HG02759 (cell line): ENCODE measurements at regions not wholly inside any gene's neighbourhood (a gene's known extent, or its start where the extent isn't known, plus 50 kb on each side); places are given as distances from the start of the nearest gene placed in this dataset.
"Not testable (repeated sequence)": the region's sequence is repeated elsewhere in the genome, so short reads cannot be mapped to it uniquely, and the experiment has no call there.

Experiments used
- ATAC-seq: cut with Tn5 transposase; IDR thresholded peaks from one replicate; pipeline ENCODE4 v1.9.1; 2021; ENCODE audit warnings: mild to moderate bottlenecking, moderate library complexity; ENCODE audit not compliant: unreplicated experiment

DNA sequence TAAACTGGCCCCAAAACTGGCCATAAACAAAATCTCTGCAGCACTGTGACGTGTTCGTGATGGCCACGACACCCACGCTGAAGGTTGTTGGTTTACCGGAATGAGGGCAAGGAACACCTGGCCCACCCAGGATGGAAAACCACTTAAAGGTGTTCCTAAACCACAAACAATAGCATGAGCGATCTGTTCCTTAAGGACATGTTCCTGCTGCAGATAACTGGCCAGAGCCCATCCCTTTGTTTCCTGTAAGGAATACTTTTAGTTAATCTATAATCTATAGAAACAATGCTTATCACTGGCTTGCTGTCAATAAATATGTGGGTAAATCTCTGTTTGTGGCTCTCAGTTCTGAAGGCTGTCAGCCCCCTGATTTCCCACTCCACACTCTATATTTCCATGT is 305.2 kb upstream of the RPS23 start:
- ATAC-seq: not testable (repeated sequence)

DNA sequence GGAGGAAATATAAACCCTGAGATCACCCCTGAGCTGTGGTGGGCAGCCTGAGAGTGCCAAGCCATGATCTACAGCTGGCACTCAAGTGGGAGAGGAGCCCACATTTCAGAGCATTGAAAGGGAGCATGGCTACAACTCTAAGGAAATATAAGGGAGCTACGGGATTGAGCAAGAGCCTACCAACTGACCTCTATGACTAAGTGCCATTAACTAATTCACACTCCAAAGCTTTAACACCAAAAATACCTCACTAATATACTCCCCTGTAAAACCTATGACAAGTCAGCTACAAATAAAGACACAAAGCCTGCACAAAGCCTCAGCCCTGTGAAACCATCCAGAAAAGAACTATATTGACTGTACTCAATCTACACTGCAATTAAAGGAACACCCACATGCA is 286.8 kb upstream of the RPS23 start:
- no peak for ATAC-seq

DNA sequence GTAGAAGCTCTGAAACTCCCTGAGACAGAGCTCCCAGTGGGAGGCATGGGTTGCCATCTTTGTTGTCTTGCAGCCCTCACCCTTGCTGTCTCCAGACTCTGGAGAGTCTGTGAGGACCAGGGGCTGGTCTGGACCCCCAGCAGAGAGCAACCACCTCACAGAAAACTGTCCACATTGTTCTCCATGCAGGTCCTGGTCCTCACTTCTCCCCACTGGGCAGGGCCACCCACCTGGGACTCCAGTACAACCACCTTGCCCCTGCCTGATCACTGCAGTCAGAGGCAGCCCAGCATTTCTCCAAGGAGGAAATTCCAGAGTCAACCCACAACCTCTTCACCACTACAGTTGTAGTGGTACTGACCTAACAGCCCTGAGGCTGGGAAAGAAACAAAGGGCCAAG is 285.6 kb upstream of the RPS23 start:
- no peak for ATAC-seq

DNA sequence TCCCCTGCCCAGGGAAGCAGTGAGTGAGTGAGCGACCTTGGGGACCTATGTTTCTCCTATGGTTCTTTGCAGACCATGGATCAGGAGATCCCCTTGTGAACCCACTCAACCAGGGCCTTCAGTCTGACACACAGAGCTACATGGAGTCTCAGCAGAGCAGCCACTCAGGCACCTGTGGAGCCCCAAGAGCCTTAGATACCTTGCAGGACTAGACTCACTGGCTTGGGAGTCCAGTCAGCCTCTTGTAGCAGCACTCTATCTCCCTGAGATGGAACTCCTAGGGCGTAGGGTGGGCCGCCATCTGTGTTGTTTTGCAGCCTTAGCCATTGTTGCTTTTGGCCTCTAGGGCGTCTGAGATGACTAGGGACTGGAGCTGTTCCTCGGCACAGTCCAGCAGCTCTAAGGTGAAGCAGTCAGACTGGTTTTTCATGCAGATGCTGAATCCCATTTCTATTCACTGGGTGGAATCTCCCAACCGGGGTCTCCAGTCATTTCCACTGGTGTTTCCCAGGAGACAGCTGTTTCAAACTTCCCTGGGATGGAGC is 284.6 kb upstream of the RPS23 start:
- no peak for ATAC-seq

DNA sequence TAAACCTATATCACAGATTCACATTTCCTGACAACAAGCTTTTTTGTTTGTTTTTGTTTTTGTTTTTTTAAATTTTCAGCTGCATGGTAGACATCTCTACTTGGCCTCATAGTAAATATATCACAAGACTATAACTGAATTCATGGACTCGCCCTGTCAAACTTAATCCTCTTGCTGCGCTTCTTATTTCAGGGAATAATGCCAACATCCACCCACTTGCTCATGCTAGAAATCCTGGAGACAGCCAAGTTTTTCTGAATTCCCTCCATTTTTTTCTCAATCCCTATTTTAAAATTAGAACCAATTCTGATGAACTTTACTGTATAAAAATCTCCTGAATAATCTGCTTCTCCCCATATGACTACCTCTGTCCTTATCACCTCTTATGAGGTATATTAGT is 283.6 kb upstream of the RPS23 start:
- no peak for ATAC-seq

DNA sequence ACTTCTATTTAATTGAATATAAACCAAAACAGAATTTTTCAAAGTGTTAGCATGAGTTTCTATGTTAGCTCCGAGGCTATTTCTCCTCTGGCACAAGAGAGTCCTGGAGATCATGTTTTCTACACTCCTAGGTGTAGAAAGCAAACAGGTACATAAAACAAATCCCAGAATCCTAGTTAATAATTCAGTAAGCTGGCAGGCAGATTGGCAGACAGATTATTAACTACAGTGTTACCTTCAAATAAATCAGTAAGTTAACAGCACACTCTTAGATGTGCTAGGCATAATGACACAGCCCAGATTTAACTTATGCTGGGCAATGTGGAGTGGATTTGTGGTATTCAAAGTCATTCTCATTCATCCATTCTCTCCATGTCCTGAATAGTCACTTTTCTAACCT is 282.8 kb upstream of the RPS23 start:
- no peak for ATAC-seq

DNA sequence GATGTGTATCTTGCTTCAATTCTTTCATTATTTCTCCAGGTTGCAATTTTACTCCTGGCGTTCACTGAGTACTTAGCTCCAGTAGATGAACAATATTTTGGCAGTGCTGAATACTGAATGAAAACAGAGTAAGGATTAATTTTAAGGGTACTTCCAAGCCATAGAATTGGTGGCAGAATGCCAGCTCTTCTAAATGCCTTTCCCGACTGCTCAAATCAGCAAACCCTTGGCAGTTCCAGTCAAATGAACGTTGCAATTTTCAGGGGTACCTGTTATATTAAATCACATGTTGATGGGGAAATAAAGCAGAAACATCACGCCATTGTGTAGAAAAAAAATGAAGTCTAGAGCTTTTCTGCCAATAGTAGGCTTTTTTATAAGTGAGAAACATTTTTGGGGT is 282.4 kb upstream of the RPS23 start:
- ATAC-seq: no peak

DNA sequence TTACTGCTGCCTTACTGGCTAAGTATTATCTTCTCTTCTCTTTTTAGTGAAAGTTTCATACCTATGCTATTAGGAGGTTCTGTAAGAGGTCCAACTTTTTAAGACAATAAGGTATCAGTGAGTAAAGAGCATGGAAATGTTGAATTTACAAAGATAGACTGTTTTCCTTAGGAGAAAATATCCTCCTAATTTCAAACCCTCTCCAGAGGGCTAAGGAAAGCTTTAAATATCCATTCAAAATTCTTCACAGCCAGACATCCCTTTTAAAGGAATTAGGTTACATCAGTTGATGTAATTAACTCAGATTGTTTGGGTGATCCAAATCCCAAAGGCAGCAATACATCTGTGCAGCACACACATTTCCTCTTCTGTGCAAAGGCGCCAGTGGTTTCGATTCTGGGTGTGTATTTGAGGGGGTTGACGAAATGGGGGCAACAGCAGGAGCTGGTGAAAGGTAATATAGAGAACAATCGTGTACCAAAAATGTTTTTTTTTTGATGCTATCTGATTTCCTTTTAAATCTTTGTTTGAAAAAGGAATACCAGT is 273.8 kb upstream of the RPS23 start:
- ATAC-seq: no peak

DNA sequence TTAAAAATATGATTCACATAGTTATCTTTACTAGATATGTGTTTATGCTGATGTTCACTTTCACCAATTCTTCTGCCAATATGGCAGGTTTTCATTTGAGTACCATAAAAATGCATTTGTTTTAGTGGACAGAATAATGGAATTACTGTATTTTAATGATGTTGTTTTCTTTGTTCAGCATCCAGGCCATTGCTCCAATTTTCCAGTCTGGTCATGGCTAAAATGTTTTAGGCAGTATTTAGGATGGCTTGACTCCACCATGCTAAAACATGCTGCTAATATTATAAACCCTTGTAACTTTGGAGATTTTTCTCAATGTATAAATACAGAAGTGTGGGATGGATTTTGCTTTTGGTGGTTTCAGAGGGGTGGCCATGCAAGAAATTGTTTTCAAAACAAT is 273.0 kb upstream of the RPS23 start:
- no peak for ATAC-seq

DNA sequence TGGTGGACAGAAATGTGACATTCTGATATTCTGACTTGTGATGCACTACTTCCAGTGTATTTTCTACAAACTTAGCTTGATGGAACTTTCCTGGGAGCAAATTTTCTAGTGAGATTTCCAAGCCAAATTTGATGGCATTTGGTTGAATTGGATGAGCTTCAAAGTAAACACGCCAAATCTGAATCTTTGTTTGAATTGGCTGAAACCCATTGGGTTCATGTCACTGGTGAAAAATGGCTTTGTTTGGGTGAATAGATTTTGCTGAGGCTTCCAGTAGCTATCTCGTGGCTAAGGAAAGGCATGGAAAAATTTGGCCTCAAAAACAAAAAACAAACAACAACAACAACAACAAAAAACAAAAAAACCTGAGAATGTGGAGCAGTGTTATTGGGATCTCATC is 271.1 kb upstream of the RPS23 start:
- no peak for ATAC-seq

DNA sequence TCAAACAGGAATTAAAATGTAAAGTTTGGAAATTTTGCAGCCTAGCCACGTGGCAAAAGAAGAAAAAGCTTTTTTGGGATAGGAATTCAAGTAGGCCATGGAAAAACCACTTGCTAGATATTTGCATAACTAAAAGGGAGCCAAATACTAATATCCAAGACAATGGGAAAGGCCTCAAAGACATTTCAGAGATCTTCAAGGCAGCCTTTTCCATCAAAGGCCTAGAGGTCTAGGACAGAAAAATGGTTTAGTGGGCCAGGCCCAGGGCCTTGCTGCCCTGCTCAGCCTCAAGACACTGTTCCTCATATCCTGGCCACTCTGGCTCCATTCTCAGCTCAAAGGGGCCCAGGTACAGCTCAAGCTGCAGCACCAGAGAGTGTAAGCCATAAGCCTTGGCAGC is 265.9 kb upstream of the RPS23 start:
- no peak for ATAC-seq

DNA sequence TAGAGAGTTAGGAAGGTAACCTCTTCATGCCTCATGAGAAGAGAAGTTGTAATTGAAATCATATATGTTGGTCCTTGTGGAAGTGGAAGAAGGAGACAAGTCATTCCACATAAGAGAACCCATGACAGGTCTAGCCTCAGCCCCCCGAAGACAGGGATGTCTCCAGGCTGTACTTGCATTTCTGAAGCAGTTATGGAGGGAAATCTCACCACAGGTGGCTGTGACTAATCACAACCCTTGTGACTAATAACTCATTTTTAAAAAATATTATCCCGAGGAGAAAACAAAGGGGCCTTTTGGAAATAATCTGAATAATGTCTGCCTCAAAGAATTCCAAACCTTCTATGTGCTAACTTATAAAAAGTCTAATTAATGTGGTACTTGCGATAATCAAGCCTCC is 262.1 kb upstream of the RPS23 start:
- ATAC-seq: no peak

DNA sequence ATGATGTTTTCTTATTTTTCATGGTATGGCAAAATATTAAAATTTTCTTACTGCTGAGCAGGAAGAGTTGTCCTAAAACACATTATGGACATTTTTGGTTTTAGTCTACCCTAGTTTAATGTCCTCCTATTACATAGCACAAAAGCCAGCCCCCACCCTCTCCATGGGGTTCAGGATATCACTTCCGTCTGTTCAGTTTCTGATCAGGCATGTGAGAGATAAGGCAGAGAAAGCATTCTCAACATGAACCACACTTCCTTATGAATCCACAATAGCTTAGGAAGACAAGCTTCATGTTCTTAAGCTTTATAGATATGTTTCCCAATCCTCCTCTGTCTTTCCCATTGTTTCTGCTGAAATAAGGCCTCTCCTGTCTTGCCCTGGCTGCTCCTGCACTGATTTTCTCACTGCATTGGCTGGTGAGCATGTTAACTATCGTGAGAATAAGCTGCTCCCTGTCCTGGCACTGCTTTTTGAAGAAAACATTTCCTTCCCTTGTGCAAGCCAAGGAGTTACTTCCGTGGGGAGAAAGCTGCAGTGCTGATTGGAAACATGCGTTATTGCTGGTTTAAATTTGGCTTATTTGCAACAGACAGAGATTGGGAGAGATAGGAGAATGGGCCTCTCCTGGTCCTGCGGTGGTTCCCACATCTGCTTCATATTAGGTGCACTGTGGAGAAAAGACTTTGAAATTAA is 260.3 kb upstream of the RPS23 start:
- no peak for ATAC-seq

DNA sequence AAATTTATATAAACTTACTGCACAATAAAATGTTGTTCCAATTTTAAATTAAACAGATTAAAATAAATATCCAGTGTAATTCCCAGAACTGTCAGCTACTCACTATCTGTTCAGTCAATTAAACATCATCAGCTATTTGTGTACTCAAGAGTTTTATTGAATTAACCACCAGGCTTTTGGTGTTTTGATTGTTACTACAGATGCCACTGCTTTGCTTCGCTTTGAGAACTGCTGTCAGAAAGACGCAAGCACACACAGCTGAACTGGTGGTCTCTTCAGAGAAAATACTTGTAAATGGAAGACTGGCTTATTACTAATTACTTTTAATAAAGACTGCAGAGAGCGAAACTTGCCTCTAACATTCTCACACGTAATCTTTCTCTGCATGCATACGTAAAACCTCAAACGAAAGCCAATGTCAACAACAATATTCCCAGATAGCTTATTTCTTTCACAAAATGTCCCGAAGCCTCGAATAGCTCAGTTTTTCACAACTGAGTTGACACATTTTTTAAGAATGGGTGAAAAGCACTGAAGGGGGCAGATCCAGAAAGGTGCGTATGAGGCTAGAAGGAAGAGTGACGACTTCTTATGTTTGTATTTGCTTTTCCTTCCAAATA is 259.6 kb upstream of the RPS23 start:
- no peak for ATAC-seq

DNA sequence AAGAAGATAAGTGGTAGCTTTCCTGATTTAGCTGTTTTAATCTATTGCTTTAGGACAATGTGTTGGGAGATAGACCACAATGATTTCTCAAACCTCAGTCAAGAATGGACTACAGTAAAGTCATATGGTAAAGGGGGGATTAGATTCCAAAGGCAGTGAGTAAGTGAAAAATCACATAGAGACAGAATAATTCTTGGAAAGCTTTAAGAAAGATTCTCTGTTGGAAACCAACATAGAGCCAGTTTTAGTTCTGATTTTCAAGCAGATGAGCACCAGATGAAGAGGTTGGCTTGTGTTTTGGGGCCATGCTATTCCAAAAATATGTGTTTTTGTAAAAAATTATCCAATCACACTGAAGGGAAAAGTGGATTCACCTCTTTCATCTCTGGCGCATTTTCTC is 256.8 kb upstream of the RPS23 start:
- ATAC-seq: no peak

DNA sequence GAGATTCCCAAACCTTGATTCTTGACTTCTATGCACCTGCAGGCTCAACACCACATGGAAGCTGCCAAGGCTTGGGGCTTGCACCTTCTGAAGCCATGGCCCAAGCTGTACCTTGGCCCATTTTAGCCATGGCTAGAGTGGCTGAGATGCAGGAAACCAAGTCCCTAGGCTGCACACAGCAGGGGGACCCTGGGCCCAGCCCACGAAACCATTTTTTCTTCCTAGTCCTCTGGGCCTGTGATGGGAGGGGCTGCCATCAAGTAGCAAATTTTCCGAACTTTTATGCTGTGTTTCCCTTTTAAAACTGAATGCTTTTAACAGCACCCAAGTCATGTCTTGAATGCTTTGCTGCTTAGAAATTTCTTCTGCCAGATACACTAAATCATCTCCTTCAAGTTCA is 253.9 kb upstream of the RPS23 start:
- ATAC-seq: not testable (repeated sequence)

DNA sequence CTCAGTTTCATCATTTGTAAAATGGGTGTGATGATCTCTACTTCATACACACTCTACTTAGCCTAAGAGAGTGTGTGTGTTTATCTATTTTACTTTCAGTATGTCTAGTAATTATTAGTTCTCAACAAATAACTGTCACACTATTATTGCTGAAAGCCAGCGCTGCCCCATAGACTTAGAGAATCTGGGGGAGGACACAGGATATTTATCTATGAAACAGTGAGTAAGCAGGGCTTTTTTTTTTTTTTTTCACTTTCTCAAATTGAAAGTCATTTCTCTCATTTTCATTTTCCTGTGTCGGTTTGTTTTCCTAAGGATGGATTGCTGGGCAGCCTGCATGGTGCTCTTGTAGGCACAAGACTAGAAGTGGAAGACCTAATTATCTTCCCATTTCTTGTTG is 248.4 kb upstream of the RPS23 start:
- no peak for ATAC-seq

DNA sequence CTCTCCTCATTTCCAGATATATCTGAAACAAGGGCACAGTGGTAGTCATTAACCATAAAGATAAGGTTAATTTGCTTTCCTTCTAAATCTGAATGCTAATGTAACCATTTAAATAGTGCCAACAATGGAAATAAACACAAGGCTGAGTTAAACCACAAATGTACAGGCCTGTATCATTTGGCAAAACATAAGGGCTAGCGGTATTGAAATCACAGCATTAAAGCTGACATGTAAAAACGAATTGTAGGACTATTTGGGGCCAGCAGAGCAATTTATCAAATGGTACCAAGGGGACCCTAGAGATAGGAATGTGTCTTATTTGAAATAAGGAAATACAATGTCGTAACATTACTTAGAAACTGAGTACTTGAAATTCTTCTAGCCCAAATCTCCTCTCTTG is 247.5 kb upstream of the RPS23 start:
- no peak for ATAC-seq

DNA sequence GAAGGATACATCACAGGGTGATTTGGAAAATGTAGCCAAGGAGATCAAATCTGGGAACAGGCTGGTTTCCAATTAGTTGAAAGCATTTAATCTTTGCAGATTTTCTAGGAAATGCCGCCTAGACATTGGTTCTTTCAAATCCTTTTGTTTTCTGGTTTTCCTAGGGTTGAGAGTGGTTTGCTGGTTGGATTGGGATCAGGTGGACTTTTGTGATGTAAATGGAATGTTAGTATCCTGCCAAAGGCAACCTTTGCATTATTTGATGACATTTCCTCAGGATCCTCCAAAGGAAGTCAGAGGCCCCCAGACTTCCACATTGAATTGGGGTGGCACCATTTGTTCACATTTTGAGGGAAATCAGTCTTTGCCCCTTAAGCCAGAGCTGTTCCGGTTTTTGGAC is 245.5 kb upstream of the RPS23 start:
- no peak for ATAC-seq

DNA sequence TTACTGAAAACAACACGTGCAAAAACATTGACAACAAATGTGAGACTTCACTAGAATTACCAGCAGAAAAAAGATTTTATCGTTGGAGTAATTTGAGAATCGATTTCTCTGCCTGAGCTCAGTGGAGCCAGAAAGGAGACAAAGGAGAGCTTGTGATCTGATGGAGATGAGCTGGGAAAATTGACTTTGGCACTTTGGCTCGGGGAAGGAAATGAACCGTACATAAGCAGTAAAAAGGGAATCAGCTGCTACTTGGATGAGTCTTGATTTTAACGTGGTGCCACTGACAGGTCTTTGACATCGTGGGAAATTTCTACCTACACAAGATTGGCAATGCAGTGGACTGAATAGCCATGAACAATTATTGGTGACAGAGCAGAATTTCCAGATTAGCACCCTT is 244.7 kb upstream of the RPS23 start:
- no peak for ATAC-seq

DNA sequence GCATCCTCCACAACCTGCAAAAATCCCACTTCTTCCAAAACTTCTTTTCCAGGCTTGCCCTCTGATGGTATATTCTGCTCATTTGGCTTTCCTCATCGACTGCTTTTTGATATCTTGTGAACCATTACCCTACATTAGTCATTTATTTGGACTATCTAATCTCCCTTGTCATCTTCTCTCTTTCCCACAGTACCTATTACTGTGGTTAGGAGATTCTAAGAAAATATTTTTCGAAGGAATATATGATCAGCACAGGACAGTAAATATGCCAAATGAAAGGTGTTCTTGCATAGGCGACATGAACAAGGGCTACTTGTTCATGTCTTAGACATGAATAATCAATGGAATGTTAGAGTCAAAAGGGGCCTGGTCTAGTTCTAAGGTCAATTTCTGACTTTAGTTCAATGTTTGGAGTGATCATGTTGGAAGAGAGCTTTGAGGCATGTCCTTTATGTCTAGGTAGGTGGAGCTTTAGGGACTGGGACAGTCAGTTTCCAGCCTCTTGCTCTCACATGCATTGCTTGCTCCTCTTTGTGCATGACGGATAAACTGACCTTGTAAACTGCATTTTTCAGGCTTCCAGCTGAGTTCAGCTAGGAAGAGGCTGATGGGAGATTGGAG is 243.4 kb upstream of the RPS23 start:
- ATAC-seq: no peak

DNA sequence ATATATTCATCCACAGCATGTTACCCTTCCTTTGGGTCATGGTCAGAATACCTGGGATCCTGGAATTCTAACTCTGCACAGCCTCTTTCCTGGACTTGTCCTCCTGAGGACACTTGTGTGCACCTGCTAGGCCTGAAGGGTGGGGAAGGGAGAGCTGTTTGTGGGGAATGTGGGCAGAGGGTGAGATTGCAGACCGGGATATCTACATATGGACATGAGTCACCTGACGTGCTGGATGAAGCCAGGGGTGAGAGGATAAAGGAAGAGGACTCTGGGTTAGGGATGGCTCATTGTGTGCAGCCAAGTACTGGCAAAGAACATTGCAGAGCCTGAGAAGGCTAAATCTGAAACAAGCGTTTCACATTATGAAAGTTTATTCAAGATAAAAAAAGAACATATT is 241.4 kb upstream of the RPS23 start:
- no peak for ATAC-seq
